Epithelial cell of esophagus (primary cell): ENCODE measurements at regions not wholly inside any gene's neighbourhood (a gene's known extent, or its start where the extent isn't known, plus 50 kb on each side); places are given as distances from the start of the nearest gene placed in this dataset.
A peak's percentile ranks its signal among the peaks of the same experiment; 100 is the strongest.

Experiments used
- DNase-seq: peaks from one replicate; pipeline ENCODE4 v3.0.0; 2010; ENCODE audit warnings: low read depth
- H3K4me3 ChIP-seq: 2 replicates; pipeline ENCODE4 v1.5.1; 2011; ENCODE audit warnings: mild to moderate bottlenecking, low read length, control low read depth
- TF ChIP-seq, protein P1 (sequence below): IDR thresholded peaks from 2 replicates; pipeline ENCODE4 v1.5.1; 2011; ENCODE audit warnings: low read depth, mild to moderate bottlenecking, low read length, control low read depth, inconsistent platforms; ENCODE audit not compliant: insufficient read depth; ENCODE audit errors: missing control alignments

DNA sequence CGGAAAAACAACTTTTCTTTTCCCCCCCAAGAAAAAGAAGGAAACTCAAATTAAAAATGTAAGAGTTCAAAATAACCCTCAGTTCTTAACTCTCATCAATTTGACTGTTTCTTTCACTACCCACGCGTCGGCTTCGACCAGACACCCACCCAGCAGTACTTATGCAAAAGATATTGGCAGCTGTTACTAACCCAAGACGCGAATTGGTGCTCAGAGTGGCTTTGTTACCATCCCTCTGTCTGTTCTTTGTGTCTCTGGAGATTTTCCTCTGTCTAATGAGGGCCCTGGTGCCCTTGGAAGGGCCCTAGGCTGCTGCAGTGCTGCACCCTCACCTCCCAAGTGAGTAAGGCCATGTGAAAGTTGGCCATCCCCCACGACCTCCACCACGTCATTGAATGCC is 180.5 kb upstream of the NECTIN1 start:
- TF ChIP-seq, protein P1, sequence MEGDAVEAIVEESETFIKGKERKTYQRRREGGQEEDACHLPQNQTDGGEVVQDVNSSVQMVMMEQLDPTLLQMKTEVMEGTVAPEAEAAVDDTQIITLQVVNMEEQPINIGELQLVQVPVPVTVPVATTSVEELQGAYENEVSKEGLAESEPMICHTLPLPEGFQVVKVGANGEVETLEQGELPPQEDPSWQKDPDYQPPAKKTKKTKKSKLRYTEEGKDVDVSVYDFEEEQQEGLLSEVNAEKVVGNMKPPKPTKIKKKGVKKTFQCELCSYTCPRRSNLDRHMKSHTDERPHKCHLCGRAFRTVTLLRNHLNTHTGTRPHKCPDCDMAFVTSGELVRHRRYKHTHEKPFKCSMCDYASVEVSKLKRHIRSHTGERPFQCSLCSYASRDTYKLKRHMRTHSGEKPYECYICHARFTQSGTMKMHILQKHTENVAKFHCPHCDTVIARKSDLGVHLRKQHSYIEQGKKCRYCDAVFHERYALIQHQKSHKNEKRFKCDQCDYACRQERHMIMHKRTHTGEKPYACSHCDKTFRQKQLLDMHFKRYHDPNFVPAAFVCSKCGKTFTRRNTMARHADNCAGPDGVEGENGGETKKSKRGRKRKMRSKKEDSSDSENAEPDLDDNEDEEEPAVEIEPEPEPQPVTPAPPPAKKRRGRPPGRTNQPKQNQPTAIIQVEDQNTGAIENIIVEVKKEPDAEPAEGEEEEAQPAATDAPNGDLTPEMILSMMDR: no peak
- DNase-seq: no peak
- H3K4me3 ChIP-seq: no peak overlapping the region

GRCh38 chr11:119909077-119909476 is 180.1 kb upstream of the NECTIN1 start:
- no peak for DNase-seq
- no peak overlapping the region for H3K4me3 ChIP-seq
- TF ChIP-seq, protein P1: no peak

GRCh38 chr11:119908573-119908904 is 179.5 kb upstream of the NECTIN1 start:
- TF ChIP-seq, protein P1: no peak
- DNase-seq: no peak
- no peak overlapping the region for H3K4me3 ChIP-seq

GRCh38 chr11:119907878-119908572 is 179.0 kb upstream of the NECTIN1 start:
- DNase-seq: peak; percentile 29
- TF ChIP-seq, protein P1: peak; percentile 60
- no peak overlapping the region for H3K4me3 ChIP-seq

DNA sequence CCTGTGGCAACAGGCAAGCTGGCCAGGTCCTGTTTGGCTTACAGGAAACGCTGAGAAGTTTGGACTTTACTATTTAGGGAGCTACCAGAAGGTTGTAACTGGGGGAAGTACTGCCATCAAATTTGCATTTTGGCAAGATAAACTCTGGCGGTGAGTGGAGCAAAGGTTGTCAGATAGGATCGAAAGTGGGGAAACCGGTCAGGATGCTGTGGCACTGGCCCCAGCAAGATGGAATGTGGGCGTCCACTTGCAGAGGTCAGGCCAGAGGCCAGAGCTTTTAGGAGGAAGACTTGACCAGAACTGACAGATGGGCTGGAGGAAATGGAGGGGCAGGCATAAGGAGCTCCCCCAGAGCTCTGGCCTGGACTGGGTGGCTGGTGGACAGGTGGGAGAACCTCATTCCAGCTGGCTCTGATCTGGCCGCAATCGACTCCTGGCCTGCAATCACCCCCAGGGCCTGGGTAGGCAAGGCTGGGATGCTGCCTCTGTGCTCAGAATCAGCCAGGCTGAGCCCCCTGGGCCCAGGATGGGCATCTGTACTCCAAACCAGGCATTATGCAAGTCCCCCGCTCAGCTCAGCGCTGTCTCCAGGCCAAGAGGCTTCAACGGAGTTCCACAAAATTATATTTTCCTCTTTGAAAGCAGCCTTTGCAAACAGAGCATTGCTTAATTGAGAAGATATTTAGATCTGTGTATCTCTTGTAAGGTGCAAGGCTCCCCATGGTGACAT is 178.3 kb upstream of the NECTIN1 start:
- no peak overlapping the region for H3K4me3 ChIP-seq
- TF ChIP-seq, protein P1: no peak
- DNase-seq: no peak

GRCh38 chr11:119906376-119906775 is 177.4 kb upstream of the NECTIN1 start:
- no peak for DNase-seq
- H3K4me3 ChIP-seq: no peak overlapping the region
- TF ChIP-seq, protein P1: no peak

GRCh38 chr11:119905162-119905561 is 176.2 kb upstream of the NECTIN1 start:
- TF ChIP-seq, protein P1: no peak
- no peak for DNase-seq
- H3K4me3 ChIP-seq: no peak overlapping the region
